ENCODE measurements at regions not wholly inside any gene's neighbourhood (a gene's known extent, or its start where the extent isn't known, plus 50 kb on each side); places are given as distances from the start of the nearest gene placed in this dataset.
"Not testable (repeated sequence)": the region's sequence is repeated elsewhere in the genome, so short reads cannot be mapped to it uniquely, and the experiment has no call there.

DNA sequence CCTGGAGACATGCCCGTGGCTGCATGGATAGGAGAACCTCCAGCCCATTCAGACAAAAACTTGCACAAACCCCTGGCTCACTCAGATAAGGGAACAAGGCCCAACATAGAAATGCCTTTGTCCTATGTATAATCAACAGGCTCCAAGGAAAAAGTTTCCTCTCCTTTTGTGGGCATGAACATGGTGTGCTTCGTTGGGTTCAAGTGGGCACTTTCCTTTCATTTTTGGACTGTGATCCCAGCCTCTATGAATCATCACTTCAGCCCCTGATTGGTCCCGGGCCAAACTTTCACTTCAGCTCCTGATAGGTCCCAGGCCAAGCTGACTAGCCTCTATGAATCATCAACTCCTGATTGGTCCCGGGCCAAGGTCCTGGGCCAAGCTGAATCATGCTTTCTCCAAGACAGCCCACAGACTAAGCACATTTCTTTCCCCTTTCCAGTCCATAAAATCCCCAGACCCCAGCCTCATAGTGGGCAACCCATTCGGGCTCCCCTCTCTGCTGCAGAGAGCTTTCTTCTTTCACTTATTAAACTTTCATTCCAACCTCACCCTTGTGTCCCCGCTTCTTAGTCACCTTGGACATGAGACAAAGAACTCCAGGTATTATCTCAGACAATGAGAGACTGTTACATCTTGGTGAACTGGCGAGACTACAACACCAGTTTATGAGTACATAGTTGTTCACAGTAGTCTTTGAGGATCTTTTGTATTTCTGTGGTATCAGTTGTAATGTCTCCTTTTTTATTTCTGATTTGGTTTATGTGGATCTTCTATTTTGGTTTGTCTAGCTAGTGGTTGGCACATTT is 146.7 kb downstream of the SPIN4 start:
- not testable (repeated sequence) for H3K4me3 Mint-ChIP-seq, H3K27ac Mint-ChIP-seq, H3K27me3 Mint-ChIP-seq, H3K4me1 Mint-ChIP-seq, H3K9me3 Mint-ChIP-seq, H3K36me3 Mint-ChIP-seq

DNA sequence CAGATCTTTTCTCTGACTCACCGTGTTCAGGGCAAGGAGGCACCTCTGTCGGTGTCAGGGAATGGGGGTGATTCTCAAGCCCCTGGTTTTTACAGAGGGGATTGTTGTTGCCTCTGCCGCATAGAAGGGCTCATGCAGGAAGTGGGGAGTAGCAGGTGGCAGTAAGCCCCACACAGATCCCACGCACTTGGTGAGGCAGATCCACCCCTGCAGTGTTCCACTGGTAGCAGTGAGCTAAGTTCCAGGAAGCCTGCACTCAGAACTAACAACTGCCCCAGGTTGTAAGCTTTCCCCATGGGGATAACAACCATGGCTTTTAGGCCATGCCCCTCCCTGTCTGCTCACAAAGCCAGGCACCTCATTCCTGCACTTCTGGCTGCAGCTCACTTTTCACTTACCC is 149.1 kb downstream of the SPIN4 start:
- not testable (repeated sequence) for H3K36me3 Mint-ChIP-seq, H3K9me3 Mint-ChIP-seq, H3K27ac Mint-ChIP-seq, H3K4me3 Mint-ChIP-seq, H3K4me1 Mint-ChIP-seq, H3K27me3 Mint-ChIP-seq

DNA sequence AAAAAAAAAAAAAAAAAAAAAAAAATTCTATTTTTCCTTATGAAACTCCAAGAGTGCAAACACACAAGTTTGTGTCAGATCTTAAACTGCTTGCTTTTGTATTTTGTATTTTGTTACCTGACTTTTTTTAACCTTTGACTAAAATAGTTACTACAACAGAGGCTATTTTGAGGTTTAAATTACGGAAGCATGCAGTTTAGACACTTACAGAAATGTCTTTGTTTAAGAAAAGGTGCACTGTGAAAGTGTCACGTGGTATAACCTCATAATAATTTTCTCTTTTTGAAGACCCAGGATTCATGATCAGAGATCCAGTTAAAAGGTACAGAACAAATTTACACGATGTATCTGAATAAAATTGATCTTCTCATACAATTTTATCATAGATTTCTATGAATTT is 152.4 kb downstream of the SPIN4 start:
- H3K27ac Mint-ChIP-seq, H3K4me3 Mint-ChIP-seq, H3K27me3 Mint-ChIP-seq, H3K9me3 Mint-ChIP-seq, H3K4me1 Mint-ChIP-seq, H3K36me3 Mint-ChIP-seq: not testable (repeated sequence)

DNA sequence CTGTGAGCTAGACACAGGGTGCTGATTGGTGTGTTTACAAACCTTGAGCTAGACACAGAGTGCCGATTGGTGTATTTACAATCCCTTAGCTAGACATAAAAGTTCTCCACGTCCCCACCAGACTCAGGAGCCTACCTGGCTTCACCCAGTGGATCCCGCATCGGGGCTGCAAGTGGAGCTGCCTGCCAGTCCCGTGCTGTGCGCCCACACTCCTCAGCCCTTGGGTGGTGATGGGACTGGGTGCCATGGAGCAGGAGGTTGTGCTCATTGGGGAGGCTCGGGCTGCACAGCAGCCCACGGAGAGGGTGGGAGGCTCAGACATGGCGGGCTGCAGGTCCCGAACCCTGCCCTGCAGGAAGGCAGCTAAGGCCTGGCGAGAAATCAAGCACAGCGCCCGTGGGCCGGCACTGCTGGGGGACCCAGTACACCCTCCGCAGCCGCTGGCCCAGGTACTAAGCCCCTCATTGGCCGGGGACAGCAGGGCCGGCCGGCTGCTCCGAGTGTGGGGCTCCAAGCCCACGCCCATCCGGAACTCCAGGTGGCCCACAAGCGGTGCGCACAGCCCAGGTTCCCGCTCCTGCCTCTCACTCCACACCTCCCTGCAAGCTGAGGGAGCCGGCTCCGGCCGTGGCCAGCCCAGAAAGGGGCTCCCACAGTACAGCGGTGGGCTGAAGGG is 158.6 kb downstream of the SPIN4 start:
- H3K4me3 Mint-ChIP-seq, H3K4me1 Mint-ChIP-seq, H3K36me3 Mint-ChIP-seq, H3K9me3 Mint-ChIP-seq, H3K27me3 Mint-ChIP-seq, H3K27ac Mint-ChIP-seq: not testable (repeated sequence)

DNA sequence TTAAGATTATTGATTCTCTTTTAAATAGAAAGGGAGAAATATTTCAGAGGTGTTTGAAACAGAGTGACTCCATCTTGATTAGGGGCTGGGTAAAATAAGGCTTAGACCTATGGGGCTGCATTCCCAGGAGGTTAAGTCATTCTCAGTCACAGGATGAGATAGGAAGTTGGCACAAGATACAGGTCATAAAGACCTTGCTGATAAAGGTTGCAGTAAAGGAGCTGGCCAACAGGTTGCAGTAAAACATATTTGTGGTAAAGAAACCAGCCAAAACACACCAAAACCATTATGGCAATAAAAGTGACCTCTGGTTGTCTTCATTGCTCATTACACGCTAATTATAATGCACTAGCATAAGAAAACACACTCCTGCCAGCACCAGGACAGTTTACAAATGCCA is 165.0 kb downstream of the SPIN4 start:
- Mint-ChIP-seq H3K9me3 (no peaks in the 10 kb centered on the region), H3K27me3 (no peaks in the 10 kb centered on the region), H3K4me1 (no peaks in the 10 kb centered on the region), H3K4me3 (no peak overlapping the region), H3K27ac (no peak overlapping the region), H3K36me3 (peaks cover 1% of the 10 kb centered on the region)

- H3K36me3 Mint-ChIP-seq, H3K9me3 Mint-ChIP-seq, H3K4me3 Mint-ChIP-seq, H3K27me3 Mint-ChIP-seq, H3K27ac Mint-ChIP-seq, H3K4me1 Mint-ChIP-seq: not testable (repeated sequence)
These were observed 171.3 kb downstream of the SPIN4 start for GRCh38 chrX:63179852-63180251.

GRCh38 chrX:63176578-63176977 is 174.6 kb downstream of the SPIN4 start:
- H3K4me1 Mint-ChIP-seq, H3K36me3 Mint-ChIP-seq, H3K9me3 Mint-ChIP-seq, H3K27ac Mint-ChIP-seq, H3K27me3 Mint-ChIP-seq, H3K4me3 Mint-ChIP-seq: not testable (repeated sequence)

GRCh38 chrX:63173841-63174718 is 177.1 kb downstream of the SPIN4 start:
- H3K27ac Mint-ChIP-seq, H3K4me1 Mint-ChIP-seq, H3K9me3 Mint-ChIP-seq, H3K27me3 Mint-ChIP-seq, H3K4me3 Mint-ChIP-seq, H3K36me3 Mint-ChIP-seq: not testable (repeated sequence)

DNA sequence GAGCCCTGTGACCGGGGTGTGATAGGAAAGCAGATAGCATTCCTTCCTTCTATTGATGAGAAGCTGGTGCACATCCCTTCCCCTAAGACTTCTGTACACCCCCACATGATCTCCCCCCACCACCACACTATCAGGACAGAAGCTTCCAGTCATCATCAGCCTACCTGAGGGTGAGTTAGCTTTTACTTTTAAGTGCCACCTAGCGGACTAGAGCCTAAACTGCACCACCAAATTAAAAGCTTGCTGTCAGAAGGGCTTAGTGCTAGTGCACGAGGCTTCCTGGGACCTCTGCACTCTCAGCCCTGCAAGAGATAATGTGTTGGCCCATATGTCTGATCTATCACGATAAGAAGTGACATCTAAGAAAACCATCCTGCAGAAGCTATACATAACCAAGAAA is 181.7 kb downstream of the SPIN4 start:
- not testable (repeated sequence) for H3K4me1 Mint-ChIP-seq, H3K27me3 Mint-ChIP-seq, H3K9me3 Mint-ChIP-seq, H3K4me3 Mint-ChIP-seq, H3K27ac Mint-ChIP-seq, H3K36me3 Mint-ChIP-seq

DNA sequence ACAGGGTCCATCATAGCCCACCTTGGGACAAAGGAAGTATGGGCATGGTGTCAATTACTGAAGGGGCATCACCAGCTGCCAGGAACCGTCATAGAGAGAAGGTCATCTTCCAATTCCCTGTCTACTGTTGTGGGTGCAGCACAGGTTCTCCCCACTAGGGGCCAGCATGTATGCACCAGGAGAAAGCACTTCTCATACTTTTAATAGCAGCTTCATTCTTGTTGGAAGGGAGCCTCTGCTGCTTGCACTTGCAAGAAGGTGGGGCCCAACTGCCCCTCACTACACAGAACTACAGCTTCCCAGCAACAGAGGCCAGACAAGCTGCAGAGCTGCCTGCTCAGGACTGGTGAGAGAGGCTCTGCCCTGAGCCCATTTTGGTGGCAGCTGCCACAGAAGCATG is 182.2 kb downstream of the SPIN4 start:
- not testable (repeated sequence) for H3K27ac Mint-ChIP-seq, H3K36me3 Mint-ChIP-seq, H3K4me1 Mint-ChIP-seq, H3K4me3 Mint-ChIP-seq, H3K27me3 Mint-ChIP-seq, H3K9me3 Mint-ChIP-seq

GRCh38 chrX:63167002-63167401 is 184.1 kb downstream of the SPIN4 start:
- not testable (repeated sequence) for H3K9me3 Mint-ChIP-seq, H3K4me1 Mint-ChIP-seq, H3K27me3 Mint-ChIP-seq, H3K4me3 Mint-ChIP-seq, H3K36me3 Mint-ChIP-seq, H3K27ac Mint-ChIP-seq

GRCh38 chrX:63160994-63161393 is 190.1 kb downstream of the SPIN4 start:
- H3K27ac Mint-ChIP-seq, H3K4me1 Mint-ChIP-seq, H3K9me3 Mint-ChIP-seq, H3K36me3 Mint-ChIP-seq, H3K27me3 Mint-ChIP-seq, H3K4me3 Mint-ChIP-seq: not testable (repeated sequence)

- not testable (repeated sequence) for H3K36me3 Mint-ChIP-seq, H3K4me3 Mint-ChIP-seq, H3K27me3 Mint-ChIP-seq, H3K27ac Mint-ChIP-seq, H3K4me1 Mint-ChIP-seq, H3K9me3 Mint-ChIP-seq
These were observed 190.8 kb downstream of the SPIN4 start for GRCh38 chrX:63160340-63160739.

GRCh38 chrX:63145526-63145925 is 205.6 kb downstream of the SPIN4 start:
- H3K9me3 Mint-ChIP-seq, H3K4me1 Mint-ChIP-seq, H3K27me3 Mint-ChIP-seq, H3K4me3 Mint-ChIP-seq, H3K27ac Mint-ChIP-seq, H3K36me3 Mint-ChIP-seq: not testable (repeated sequence)

GRCh38 chrX:63142588-63142987 is 208.5 kb downstream of the SPIN4 start:
- H3K4me1 Mint-ChIP-seq, H3K9me3 Mint-ChIP-seq, H3K27me3 Mint-ChIP-seq, H3K4me3 Mint-ChIP-seq, H3K36me3 Mint-ChIP-seq, H3K27ac Mint-ChIP-seq: not testable (repeated sequence)

DNA sequence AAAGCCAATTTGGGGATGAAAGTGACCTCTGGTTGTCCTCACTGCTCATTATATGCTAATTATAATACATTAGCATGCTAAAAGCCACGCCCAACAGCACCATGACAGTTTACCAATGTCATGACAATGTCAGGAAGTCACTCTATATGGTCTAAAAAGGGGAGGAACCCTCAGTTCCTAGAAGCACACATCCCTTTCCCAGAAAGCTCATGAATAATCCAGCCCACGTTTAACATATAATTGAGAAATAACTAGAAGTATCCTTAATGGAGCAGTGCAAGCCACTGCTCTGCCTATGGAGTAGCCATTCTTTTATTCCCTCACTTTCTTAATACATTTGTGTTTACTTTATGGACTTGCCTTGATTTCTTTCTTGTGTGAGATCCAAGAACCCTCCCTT is 215.3 kb downstream of the SPIN4 start:
- not testable (repeated sequence) for H3K9me3 Mint-ChIP-seq, H3K4me1 Mint-ChIP-seq, H3K27ac Mint-ChIP-seq, H3K36me3 Mint-ChIP-seq, H3K4me3 Mint-ChIP-seq, H3K27me3 Mint-ChIP-seq

Data from activated naive CD4-positive, alpha-beta T cell treated with anti-CD3 and anti-CD28 coated beads, Interleukin-2, amount 50 U/mL, for 24 hours (primary cell).